Activated CD8-positive, alpha-beta memory T cell treated with anti-CD3 and anti-CD28 coated beads, Interleukin-2, amount 10 ng/mL, durations not matched to agents 7 days and 5 days (primary cell): ENCODE measurements at regions not wholly inside any gene's neighbourhood (a gene's known extent, or its start where the extent isn't known, plus 50 kb on each side); places are given as distances from the start of the nearest gene placed in this dataset.

Experiments used
- ATAC-seq: fragments of 150-1000 bp; cut with Tn5 transposase; one replicate; pipeline ENCODE4 v1.10.0; 2021; ENCODE audit warnings: moderate library complexity
- CTCF ChIA-PET: fragments of 350-600 bp; sonication (Branson Sonifier 250); formaldehyde crosslinking; loops from one replicate; lab custom pipeline; 2021; ENCODE audit warnings: antibody characterized with exemption; lab: Charles Lee
- DNase-seq: peaks from one replicate; pipeline ENCODE4 v3.0.0-alpha.2; 2020
- H3K27ac Mint-ChIP-seq: one replicate; pipeline ENCODE4 v1.8.0; 2021; ENCODE audit warnings: mild to moderate bottlenecking, mixed read lengths
- H3K27me3 Mint-ChIP-seq: one replicate; pipeline ENCODE4 v1.8.0; 2021; ENCODE audit warnings: mixed read lengths
- H3K36me3 Mint-ChIP-seq: one replicate; pipeline ENCODE4 v1.8.0; 2021; ENCODE audit warnings: mild to moderate bottlenecking, mixed read lengths
- H3K4me1 Mint-ChIP-seq: one replicate; pipeline ENCODE4 v1.8.0; 2021; ENCODE audit warnings: mixed read lengths
- H3K4me3 Mint-ChIP-seq: one replicate; pipeline ENCODE4 v1.8.0; 2021; ENCODE audit warnings: mild to moderate bottlenecking, moderate library complexity, mixed read lengths
- H3K9me3 Mint-ChIP-seq: one replicate; pipeline ENCODE4 v1.8.0; 2022; ENCODE audit warnings: low read depth, mixed read lengths

DNA sequence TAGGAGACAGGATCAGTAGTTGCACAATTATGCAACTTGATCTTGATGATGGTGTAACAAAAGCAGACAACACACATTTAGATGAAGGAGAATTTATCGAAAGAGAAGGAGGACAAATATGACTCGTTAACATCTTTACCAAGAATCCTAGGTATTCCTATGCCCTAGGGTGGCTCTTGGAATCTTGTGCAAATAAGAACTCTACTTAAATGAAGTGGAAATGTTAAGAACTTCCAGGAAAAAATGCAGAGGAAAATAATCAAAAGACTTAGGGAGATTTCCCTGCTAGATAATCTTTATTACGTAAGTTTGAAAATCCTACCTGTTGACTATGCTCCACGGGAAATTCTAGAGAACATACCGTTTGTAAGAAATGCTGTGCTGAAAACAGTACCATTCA, 485.4 kb downstream of the POM121L12 start:
- ATAC-seq (no peak), DNase-seq (no peak)
- Mint-ChIP-seq H3K36me3 (no peaks in the 10 kb centered on the region), H3K4me3 (no peak overlapping the region), H3K4me1 (no peaks in the 10 kb centered on the region), H3K27ac (no peak overlapping the region), H3K9me3 (peaks cover 17% of the 10 kb centered on the region), H3K27me3 (no peaks in the 10 kb centered on the region)
- CTCF ChIA-PET, result no interaction called here

- Mint-ChIP-seq H3K4me1 (no peaks in the 10 kb centered on the region), H3K4me3 (no peak overlapping the region), H3K27ac (no peak overlapping the region), H3K9me3 (peaks cover 15% of the 10 kb centered on the region), H3K36me3 (no peaks in the 10 kb centered on the region), H3K27me3 (no peaks in the 10 kb centered on the region)
- DNase-seq (no peak), ATAC-seq (no peak)
- CTCF ChIA-PET, result no interaction called here
Observed at GRCh38 chr7:53521638-53522184, 486.3 kb downstream of the POM121L12 start.

DNA sequence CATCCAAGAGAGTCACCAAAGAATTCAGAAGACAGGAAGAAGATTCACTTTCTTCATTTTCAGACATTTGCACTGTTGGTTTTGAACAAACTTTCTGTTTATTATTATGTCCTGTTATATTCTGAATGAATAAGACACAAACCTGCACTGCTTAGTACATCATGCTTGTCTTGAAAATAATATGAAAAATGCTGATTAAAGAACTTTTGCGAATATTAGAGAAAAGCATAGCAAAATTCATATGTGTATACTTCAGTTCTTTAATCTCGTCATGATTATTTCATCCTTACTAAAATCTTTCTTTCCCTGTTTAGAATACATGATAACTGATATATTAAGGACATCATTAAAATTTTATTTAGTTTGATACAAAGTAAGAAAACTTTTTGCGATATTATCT, 504.1 kb downstream of the POM121L12 start:
- no peak overlapping the region for H3K4me3 Mint-ChIP-seq
- H3K27ac Mint-ChIP-seq, result no peak overlapping the region
- peaks cover 14% of the 10 kb centered on the region for H3K9me3 Mint-ChIP-seq
- no peaks in the 10 kb centered on the region for H3K27me3 Mint-ChIP-seq
- ATAC-seq (no peak), DNase-seq (no peak)
- H3K4me1 Mint-ChIP-seq, result no peaks in the 10 kb centered on the region
- CTCF ChIA-PET, result no interaction called here
- no peaks in the 10 kb centered on the region for H3K36me3 Mint-ChIP-seq

DNA sequence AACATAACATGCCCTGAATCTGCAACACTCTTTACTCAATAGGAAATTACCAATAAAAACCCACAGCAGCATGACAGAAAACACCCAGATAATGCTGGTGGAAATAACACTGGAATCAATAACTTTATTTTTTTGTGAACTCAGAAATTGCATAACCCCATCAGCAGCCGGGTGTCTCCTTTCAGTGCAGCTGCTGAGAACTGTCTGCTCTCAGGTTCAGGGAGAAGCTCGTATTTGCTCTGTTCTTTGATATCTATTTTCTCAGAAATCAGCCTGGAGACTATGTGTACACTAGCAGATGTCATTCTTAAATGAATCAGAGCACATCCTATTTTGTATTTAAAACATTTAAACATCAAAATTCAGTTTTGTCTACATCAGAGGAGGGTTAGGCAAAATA, 506.0 kb downstream of the POM121L12 start:
- Mint-ChIP-seq H3K27me3 (no peaks in the 10 kb centered on the region), H3K4me3 (no peak overlapping the region), H3K27ac (no peak overlapping the region), H3K9me3 (peaks cover 16% of the 10 kb centered on the region), H3K36me3 (no peaks in the 10 kb centered on the region), H3K4me1 (no peaks in the 10 kb centered on the region)
- ATAC-seq, result no peak
- no peak for DNase-seq
- CTCF ChIA-PET, result no interaction called here

- Mint-ChIP-seq H3K27me3 (no peaks in the 10 kb centered on the region), H3K4me1 (no peaks in the 10 kb centered on the region), H3K36me3 (no peaks in the 10 kb centered on the region), H3K27ac (no peak overlapping the region), H3K9me3 (peaks cover 16% of the 10 kb centered on the region), H3K4me3 (no peak overlapping the region)
- CTCF ChIA-PET, result no interaction called here
- DNase-seq (no peak), ATAC-seq (no peak)
Observed at GRCh38 chr7:53542157-53542556, 506.7 kb downstream of the POM121L12 start.
